ENCODE measurements at regions not wholly inside any gene's neighbourhood (a gene's known extent, or its start where the extent isn't known, plus 50 kb on each side); places are given as distances from the start of the nearest gene placed in this dataset.

- DNase-seq (ENCODE audit: low read depth): peak; percentile 36
These were observed 208.0 kb downstream of the SPRY2 start for GRCh38 chr13:80132741-80133601.

- DNase-seq (ENCODE audit: low read depth): peak; percentile 48
These were observed 209.7 kb downstream of the SPRY2 start for GRCh38 chr13:80131204-80131603.

DNA sequence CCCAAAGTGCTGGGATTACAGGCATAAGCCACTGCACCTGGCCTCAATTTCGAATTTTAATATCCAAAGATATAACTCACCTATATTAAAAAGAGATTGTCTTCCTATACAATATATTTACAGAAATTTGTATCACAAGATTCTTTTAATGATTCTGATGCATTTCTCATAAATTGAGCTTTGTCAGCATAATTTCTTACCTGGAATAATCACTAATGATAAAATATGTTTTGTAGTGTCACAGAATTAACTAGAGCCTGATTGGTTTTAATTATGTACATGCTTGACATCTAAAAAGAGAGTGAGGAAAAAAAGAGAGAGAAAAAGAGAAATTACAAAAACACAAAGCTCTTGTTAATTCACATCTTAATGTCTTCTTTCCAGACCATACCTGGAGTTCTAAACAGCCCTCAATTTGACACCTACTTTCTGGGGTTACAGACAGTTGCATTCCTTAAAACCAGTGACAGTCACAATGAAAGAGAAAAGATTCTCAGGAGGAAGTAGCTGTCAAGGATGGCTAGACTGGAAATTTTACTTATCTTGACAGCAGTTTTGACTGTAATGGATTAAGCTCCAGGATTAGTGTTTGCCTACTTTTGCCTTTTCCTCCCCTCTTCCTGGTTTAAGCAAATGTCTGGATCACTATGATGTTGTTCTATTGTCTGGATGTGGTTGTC is 214.4 kb downstream of the SPRY2 start:
- no peak for DNase-seq (ENCODE audit: low read depth)

DNA sequence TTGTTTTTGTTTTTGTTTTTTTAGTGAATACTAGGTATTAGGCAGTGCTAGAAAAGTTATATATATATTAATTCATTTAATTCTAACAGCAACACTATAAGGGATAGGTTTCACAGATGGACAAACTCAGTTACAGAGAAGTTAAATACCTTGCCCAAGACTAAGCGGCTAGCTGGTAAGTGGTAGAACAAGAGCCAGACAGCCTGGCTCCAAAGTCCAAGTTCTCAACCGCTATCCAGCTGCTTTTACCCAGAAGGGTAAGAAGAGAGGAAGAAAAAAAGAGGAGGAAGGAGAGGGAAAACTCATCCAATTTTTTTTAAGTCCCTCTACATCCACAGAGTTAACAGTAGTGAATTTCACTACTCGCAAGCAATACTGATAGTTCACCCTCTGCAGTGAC is 217.0 kb downstream of the SPRY2 start:
- DNase-seq (ENCODE audit: low read depth): no peak

DNA sequence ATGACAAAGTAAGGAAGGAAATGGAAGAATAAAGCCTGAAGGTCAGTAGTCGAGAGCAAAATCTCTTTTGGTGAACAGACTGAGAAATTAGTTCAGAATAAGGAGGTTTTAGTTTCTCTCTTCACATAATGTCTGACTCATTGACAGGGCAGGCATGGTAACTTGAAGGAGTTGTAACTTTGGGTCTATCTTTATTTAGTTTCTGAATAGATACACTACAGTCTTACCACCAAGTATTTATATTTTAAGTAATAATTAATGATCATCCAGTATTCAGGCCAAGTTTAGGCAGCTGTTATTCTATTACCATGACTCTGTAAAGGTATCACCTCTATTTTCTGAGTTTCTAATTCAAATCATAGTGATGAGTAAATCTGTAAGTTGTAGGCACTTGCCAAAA is 219.9 kb downstream of the SPRY2 start:
- DNase-seq (ENCODE audit: low read depth): no peak

DNA sequence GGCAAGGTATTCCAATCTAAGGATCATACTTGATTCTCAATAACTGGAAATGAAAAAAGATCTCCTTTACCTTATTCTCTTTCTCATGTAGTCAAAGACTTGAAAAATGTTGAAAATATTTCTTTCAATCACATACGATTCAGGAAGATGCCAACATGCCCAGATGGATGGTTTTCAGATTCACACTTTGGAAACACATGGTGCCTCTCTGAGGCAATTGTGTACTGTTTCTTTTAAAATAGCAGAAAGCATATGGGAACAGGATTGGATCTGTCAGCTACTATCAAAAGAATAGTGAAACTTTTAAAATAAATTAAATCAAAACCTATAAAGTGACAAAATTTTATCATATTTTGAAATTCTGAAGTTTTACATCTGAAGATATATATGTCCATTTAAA is 222.4 kb downstream of the SPRY2 start:
- no peak for DNase-seq (ENCODE audit: low read depth)

DNA sequence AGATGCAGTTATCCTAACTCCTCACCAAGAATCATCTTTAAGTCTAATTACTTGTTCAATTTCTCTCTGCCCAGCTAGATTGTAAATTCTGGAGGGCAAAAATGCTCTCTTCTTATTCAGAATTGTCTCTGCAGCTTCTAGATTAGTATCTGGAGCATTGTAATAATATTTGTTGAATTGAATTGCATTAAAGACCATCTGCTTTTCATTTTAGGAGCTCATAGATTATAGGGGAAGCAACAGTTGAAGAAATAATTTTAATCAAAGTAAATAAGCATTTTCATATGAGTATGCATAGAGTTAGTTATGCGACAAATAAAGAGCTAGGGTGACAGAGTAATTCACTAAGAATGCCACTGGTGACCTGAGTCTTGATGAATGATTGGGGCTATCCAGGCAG is 222.8 kb downstream of the SPRY2 start:
- no peak for DNase-seq (ENCODE audit: low read depth)

- DNase-seq (ENCODE audit: low read depth): no peak
These were observed 223.4 kb downstream of the SPRY2 start for GRCh38 chr13:80117515-80117914.

GRCh38 chr13:80116107-80116506 is 224.8 kb downstream of the SPRY2 start:
- peak; percentile 43 for DNase-seq (ENCODE audit: low read depth)

DNA sequence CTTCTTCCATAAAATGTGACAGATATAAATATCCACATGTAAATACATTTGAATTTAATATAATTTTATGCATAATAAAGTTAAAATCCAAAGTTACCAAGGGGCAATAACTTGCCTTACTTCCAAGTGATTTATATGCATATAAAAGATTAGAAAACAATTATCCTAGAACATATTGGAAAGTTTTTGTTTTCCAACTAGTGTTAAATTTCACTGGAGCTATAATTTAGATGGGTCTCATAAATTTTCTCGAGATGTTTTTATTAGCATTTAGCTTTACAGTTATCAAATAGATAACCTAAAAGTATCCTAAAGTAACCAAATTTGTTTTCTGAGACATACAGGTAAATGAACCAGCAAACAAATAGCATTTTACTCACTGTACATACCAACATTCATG is 225.3 kb downstream of the SPRY2 start:
- no peak for DNase-seq (ENCODE audit: low read depth)

- DNase-seq (ENCODE audit: low read depth): no peak
These were observed 227.0 kb downstream of the SPRY2 start for GRCh38 chr13:80113714-80114454.

DNA sequence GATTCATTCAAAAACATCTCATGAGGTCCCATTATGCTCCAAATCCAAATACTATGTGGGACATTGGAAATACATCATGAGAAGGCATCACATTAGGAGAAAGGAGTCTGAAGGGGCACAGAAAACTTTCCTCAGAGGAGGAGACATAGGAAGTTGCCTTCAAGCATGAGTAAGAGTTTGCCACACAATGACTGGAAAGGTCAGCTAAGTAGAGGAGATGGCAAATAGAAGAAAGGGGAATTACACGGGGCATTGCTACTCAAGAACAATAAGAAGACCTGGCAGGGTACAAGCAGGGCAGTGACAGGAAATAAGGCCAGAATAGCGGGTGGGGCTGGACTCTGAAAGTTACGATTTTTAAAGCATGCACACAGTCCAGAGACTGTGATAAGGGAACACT is 231.6 kb downstream of the SPRY2 start:
- no peak for DNase-seq (ENCODE audit: low read depth)

GRCh38 chr13:80105350-80105749 is 235.6 kb downstream of the SPRY2 start:
- DNase-seq (ENCODE audit: low read depth): no peak

DNA sequence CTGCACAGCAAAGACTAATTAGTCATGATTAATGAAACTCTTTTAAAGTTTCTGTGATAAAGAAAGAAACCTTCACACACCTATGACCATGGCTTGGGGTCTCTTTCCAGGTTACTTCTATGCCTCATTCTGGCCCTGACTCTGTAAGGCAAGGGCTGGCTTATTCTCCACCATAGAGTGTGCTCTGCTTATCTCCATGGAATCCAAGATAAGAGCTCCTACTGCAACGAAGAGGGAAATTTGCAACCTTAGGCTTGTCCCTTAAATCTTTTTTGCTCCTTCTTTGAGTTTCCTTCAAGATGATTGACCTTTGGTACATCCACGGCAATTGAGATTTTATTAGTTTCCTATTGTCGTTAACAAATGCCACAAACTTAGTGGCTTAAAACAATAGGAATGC is 239.9 kb downstream of the SPRY2 start:
- no peak for DNase-seq (ENCODE audit: low read depth)

GRCh38 chr13:80100636-80101035 is 240.3 kb downstream of the SPRY2 start:
- no peak for DNase-seq (ENCODE audit: low read depth)

DNA sequence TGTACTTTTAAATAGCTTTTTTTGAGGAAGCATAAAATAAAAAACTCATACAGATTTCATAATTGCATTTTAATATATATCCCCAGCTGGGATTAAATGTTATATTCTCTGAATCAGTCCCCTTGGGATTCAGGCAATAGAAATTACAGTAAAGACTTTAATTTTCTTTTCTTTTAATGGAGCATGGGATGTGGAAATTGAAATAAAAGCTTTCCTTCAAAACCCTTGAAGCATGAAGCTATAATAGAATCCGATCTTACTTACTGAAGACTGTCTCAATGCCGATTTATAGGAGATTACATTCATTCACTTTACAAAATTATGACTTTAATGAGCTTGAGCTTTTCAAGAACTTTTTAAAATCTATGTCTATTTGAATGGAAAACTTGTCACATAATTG is 243.4 kb downstream of the SPRY2 start:
- no peak for DNase-seq (ENCODE audit: low read depth)

DNA sequence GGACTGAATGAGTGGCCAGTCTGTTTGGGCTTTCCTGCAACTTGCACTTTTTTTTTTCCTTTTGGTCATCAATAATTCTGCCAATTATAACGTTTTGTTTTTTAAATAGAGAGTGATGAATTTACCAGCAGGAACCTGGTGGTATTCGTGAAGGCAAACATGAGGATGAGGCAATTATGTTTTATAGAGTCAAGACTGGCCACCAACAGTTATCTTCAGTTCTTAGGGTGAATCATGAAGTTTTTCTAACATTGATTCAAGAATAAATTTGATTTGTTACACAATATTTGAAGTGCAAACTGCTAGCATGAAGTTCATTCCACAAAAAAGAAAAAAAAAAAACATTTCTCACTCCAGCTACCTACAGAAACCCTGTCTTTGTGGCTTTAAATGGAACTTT is 244.5 kb downstream of the SPRY2 start:
- DNase-seq (ENCODE audit: low read depth): no peak

GRCh38 chr13:80094526-80094925 is 246.4 kb downstream of the SPRY2 start:
- no peak for DNase-seq (ENCODE audit: low read depth)

DNA sequence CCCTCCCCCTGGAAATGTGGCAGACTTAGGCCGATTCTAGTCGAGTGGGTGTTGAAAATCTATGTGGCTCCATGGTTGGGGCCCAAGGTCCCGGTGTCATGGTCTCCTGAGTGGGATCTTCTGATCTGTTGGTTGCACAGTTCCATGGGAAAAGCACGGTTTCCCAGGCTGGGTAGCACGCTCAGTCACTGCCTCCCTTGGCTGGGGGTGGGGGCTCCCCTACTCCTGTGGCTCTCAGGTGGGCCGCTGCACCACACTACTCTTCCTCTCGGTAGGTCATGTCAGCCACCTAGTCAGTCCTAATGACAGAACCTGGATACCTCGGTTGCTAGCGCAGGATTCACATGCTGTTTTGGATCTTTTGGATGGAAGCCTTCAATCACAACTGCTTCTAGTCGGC is 247.0 kb downstream of the SPRY2 start:
- no peak for DNase-seq (ENCODE audit: low read depth)

- peak; percentile 8 for DNase-seq (ENCODE audit: low read depth)
These were observed 254.6 kb downstream of the SPRY2 start for GRCh38 chr13:80086304-80086721.

DNA sequence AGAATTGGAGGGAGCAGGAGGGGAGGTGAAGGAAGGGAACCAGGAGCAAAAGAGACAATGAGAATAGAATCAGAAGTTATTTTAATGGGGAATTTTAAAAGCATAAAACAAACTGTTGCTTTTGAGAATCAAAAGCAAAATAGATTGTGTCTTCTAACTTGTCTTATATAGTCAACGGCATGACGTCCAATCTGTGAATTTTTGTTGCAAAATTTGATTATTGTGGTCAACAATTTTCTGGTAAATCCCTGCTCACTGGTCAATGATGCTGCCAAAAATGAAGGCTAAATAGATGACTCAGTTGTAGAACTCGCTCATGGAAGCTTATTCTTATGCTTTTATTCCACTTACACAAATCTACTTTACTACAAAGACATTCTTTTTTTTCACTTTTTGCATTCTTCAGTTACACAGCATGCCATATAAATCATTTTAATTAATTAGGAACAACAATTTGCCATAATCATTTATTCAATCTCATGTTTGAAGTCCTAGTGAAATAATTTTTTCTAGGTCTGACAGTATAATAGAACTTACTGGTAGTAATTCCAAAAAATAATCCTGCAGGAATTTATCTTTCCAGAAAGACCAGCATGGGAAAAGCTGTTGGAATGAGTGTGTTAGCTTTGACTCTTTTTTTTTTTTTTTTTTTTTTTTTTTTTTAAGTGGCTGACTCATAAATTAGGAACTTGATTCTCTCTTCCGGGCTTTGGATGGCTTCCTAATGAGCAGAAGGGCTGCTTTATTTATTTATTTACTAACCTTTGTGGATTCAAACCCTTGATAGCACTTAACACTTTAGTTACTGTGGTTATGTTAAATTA is 256.9 kb downstream of the SPRY2 start:
- DNase-seq (ENCODE audit: low read depth): peak; percentile 79

Measured in M059J (cell line).